HEK293T (cell line): ENCODE measurements at regions not wholly inside any gene's neighbourhood (a gene's known extent, or its start where the extent isn't known, plus 50 kb on each side); places are given as distances from the start of the nearest gene placed in this dataset.

Experiments used
- ARNT ChIP-seq: fragments of 450-650 bp; IDR thresholded peaks from 2 replicates; pipeline ENCODE4 v1.6.1; 2017; ENCODE audit warnings: mild to moderate bottlenecking
- ELF4 ChIP-seq: fragments of 450-650 bp; IDR thresholded peaks from 2 replicates; pipeline ENCODE4 v1.6.1; 2017; ENCODE audit warnings: antibody characterized with exemption
- FOXM1 ChIP-seq: fragments of 450-650 bp; IDR thresholded peaks from 2 replicates; pipeline ENCODE4 v1.6.1; 2017; ENCODE audit warnings: mild to moderate bottlenecking, borderline replicate concordance
- NFRKB ChIP-seq: fragments of 450-650 bp; IDR thresholded peaks from 2 replicates; pipeline ENCODE4 v1.6.1; 2016; ENCODE audit warnings: mild to moderate bottlenecking, moderate library complexity
- SP1 ChIP-seq: fragments of 450-650 bp; IDR thresholded peaks from 2 replicates; pipeline ENCODE4 v1.6.1; 2017
- TARDBP ChIP-seq: fragments of 450-650 bp; IDR thresholded peaks from 2 replicates; pipeline ENCODE4 v1.6.1; 2016

GRCh38 chr6:156622185-156622584 is 155.0 kb upstream of the ARID1B start:
- TF ChIP-seq NFRKB: no peak
- TF ChIP-seq FOXM1: no peak
- TF ChIP-seq ELF4: no peak
- no peak for TF ChIP-seq TARDBP
- no peak for TF ChIP-seq SP1
- TF ChIP-seq ARNT: no peak
